SK-N-SH (cell line): ENCODE measurements at regions not wholly inside any gene's neighbourhood (a gene's known extent, or its start where the extent isn't known, plus 50 kb on each side); places are given as distances from the start of the nearest gene placed in this dataset.

Experiments
- EP300 ChIP-seq, 2 experiments: IDR thresholded peaks; 2 replicates each; pipeline versions ENCODE4 v1.4.0 to v1.6.1; 2012; ENCODE audit warnings: borderline replicate concordance in 1 of 2, low read depth in 1 of 2, low read length in 1 of 2
- EZH2phosphoT487 ChIP-seq: fragments of 200-600 bp; sonication (generic); IDR thresholded peaks from 2 replicates; pipeline ENCODE4 v1.6.1; 2017; ENCODE audit warnings: low read depth, mixed run types, mild to moderate bottlenecking, antibody characterized with exemption, moderate library complexity, borderline replicate concordance
- JUND ChIP-seq: IDR thresholded peaks from 2 replicates; pipeline ENCODE4 v1.4.0; 2012
- MEF2A ChIP-seq: IDR thresholded peaks from 2 replicates; pipeline ENCODE4 v1.4.0; 2012; ENCODE audit warnings: low read depth, borderline replicate concordance
- MXI1 ChIP-seq: IDR thresholded peaks from 2 replicates; pipeline ENCODE4 v1.6.1; 2012; ENCODE audit warnings: mild to moderate bottlenecking, low read depth, low read length, improper control_type of control experiment
- RAD21 ChIP-seq: IDR thresholded peaks from 2 replicates; pipeline ENCODE4 v1.6.1; 2012; ENCODE audit warnings: mild to moderate bottlenecking, low read length
- RFX5 ChIP-seq: IDR thresholded peaks from 2 replicates; pipeline ENCODE4 v1.6.1; 2012; ENCODE audit warnings: mild to moderate bottlenecking, improper control_type of control experiment, low read length
- TEAD4 ChIP-seq: IDR thresholded peaks from 2 replicates; pipeline ENCODE4 v1.4.0; 2012; ENCODE audit warnings: mild to moderate bottlenecking, borderline replicate concordance; ENCODE audit not compliant: insufficient read depth
- TF ChIP-seq, protein P1 (sequence below): fragments of 200-600 bp; sonication (generic); IDR thresholded peaks from 2 replicates; pipeline ENCODE4 v1.6.1; 2017; ENCODE audit warnings: antibody characterized with exemption, mild to moderate bottlenecking, moderate library complexity
- TF ChIP-seq, protein P2 (sequence below): IDR thresholded peaks from 2 replicates; pipeline ENCODE4; 2012
- TF ChIP-seq, protein P3 (sequence below): IDR thresholded peaks from 2 replicates; pipeline ENCODE4 v1.6.1; 2012; ENCODE audit warnings: mild to moderate bottlenecking, low read depth, low read length, moderate library complexity
- TF ChIP-seq, protein P4 (sequence below): IDR thresholded peaks from 2 replicates; pipeline ENCODE4 v1.4.0; 2012; ENCODE audit warnings: low read depth, borderline replicate concordance

DNA sequence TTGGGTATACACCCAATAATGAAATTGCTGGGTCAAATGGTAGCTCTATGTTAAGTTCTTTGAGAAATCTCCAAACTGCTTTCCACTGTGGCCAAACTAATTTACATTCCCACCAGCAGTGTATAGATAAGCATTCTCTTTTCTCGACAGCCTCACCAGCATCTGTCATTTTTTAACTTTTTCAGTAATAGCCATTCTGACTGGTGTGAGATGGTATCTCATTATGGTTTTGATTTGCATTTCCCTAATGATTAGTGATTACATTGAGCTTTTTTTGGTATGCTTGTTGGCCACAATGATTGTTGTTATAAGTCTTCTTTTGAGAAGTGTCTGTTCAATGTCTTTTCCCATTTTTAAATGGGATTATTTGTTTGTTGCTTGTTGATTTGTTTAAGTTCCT, 50.4 kb upstream of the EPAS1 start:
- TF ChIP-seq, protein P1, sequence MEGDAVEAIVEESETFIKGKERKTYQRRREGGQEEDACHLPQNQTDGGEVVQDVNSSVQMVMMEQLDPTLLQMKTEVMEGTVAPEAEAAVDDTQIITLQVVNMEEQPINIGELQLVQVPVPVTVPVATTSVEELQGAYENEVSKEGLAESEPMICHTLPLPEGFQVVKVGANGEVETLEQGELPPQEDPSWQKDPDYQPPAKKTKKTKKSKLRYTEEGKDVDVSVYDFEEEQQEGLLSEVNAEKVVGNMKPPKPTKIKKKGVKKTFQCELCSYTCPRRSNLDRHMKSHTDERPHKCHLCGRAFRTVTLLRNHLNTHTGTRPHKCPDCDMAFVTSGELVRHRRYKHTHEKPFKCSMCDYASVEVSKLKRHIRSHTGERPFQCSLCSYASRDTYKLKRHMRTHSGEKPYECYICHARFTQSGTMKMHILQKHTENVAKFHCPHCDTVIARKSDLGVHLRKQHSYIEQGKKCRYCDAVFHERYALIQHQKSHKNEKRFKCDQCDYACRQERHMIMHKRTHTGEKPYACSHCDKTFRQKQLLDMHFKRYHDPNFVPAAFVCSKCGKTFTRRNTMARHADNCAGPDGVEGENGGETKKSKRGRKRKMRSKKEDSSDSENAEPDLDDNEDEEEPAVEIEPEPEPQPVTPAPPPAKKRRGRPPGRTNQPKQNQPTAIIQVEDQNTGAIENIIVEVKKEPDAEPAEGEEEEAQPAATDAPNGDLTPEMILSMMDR, result no peak
- TF ChIP-seq, protein P2, sequence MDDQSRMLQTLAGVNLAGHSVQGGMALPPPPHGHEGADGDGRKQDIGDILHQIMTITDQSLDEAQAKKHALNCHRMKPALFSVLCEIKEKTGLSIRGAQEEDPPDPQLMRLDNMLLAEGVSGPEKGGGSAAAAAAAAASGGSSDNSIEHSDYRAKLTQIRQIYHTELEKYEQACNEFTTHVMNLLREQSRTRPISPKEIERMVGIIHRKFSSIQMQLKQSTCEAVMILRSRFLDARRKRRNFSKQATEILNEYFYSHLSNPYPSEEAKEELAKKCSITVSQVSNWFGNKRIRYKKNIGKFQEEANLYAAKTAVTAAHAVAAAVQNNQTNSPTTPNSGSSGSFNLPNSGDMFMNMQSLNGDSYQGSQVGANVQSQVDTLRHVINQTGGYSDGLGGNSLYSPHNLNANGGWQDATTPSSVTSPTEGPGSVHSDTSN, result no peak
- no peak for TF ChIP-seq RAD21
- no peak for TF ChIP-seq MXI1
- no peak for TF ChIP-seq MEF2A
- TF ChIP-seq TEAD4, result no peak
- no peak for TF ChIP-seq EP300 (IDR thresholded peaks at IDR 0.05; ENCODE audit: borderline replicate concordance in 1 of 2, low read depth in 1 of 2, low read length in 1 of 2)
- TF ChIP-seq, protein P3, sequence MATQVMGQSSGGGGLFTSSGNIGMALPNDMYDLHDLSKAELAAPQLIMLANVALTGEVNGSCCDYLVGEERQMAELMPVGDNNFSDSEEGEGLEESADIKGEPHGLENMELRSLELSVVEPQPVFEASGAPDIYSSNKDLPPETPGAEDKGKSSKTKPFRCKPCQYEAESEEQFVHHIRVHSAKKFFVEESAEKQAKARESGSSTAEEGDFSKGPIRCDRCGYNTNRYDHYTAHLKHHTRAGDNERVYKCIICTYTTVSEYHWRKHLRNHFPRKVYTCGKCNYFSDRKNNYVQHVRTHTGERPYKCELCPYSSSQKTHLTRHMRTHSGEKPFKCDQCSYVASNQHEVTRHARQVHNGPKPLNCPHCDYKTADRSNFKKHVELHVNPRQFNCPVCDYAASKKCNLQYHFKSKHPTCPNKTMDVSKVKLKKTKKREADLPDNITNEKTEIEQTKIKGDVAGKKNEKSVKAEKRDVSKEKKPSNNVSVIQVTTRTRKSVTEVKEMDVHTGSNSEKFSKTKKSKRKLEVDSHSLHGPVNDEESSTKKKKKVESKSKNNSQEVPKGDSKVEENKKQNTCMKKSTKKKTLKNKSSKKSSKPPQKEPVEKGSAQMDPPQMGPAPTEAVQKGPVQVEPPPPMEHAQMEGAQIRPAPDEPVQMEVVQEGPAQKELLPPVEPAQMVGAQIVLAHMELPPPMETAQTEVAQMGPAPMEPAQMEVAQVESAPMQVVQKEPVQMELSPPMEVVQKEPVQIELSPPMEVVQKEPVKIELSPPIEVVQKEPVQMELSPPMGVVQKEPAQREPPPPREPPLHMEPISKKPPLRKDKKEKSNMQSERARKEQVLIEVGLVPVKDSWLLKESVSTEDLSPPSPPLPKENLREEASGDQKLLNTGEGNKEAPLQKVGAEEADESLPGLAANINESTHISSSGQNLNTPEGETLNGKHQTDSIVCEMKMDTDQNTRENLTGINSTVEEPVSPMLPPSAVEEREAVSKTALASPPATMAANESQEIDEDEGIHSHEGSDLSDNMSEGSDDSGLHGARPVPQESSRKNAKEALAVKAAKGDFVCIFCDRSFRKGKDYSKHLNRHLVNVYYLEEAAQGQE, result no peak
- no peak for TF ChIP-seq RFX5
- no peak for TF ChIP-seq EZH2phosphoT487
- TF ChIP-seq JUND, result no peak
- TF ChIP-seq, protein P4, sequence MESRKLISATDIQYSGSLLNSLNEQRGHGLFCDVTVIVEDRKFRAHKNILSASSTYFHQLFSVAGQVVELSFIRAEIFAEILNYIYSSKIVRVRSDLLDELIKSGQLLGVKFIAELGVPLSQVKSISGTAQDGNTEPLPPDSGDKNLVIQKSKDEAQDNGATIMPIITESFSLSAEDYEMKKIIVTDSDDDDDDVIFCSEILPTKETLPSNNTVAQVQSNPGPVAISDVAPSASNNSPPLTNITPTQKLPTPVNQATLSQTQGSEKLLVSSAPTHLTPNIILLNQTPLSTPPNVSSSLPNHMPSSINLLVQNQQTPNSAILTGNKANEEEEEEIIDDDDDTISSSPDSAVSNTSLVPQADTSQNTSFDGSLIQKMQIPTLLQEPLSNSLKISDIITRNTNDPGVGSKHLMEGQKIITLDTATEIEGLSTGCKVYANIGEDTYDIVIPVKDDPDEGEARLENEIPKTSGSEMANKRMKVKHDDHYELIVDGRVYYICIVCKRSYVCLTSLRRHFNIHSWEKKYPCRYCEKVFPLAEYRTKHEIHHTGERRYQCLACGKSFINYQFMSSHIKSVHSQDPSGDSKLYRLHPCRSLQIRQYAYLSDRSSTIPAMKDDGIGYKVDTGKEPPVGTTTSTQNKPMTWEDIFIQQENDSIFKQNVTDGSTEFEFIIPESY, result no peak
